ENCODE measurements at regions not wholly inside any gene's neighbourhood (a gene's known extent, or its start where the extent isn't known, plus 50 kb on each side); places are given as distances from the start of the nearest gene placed in this dataset.
A peak's percentile ranks its signal among the peaks of the same experiment; 100 is the strongest.

- no peak for TF ChIP-seq CTCF (IDR thresholded peaks at IDR 0.05; ENCODE audit: insufficient read depth, low read depth, low read length)
- no peak overlapping the region for H3K4me3 ChIP-seq (ENCODE audit: low read depth, low read length)
- no peak for DNase-seq (ENCODE audit: low read depth)
Measured at GRCh38 chr5:113804264-113804663, 290.8 kb downstream of the YTHDC2 start.

GRCh38 chr5:113804943-113805342, 291.4 kb downstream of the YTHDC2 start:
- DNase-seq (ENCODE audit: low read depth): no peak
- no peak for TF ChIP-seq CTCF (IDR thresholded peaks at IDR 0.05; ENCODE audit: insufficient read depth, low read depth, low read length)
- H3K4me3 ChIP-seq (ENCODE audit: low read depth, low read length): no peak overlapping the region

- no peak overlapping the region for H3K4me3 ChIP-seq (ENCODE audit: low read depth, low read length)
- TF ChIP-seq CTCF (IDR thresholded peaks at IDR 0.05; ENCODE audit: insufficient read depth, low read depth, low read length): peak; percentile 43
- DNase-seq (ENCODE audit: low read depth): peak; percentile 5
Measured at GRCh38 chr5:113806250-113806649, 292.8 kb downstream of the YTHDC2 start.

- no peak for TF ChIP-seq CTCF (IDR thresholded peaks at IDR 0.05; ENCODE audit: insufficient read depth, low read depth, low read length)
- DNase-seq (ENCODE audit: low read depth): no peak
- no peak overlapping the region for H3K4me3 ChIP-seq (ENCODE audit: low read depth, low read length)
Measured at GRCh38 chr5:113806904-113807303, 293.4 kb downstream of the YTHDC2 start.

GRCh38 chr5:113807427-113807991, 294.0 kb downstream of the YTHDC2 start:
- no peak for TF ChIP-seq CTCF (IDR thresholded peaks at IDR 0.05; ENCODE audit: insufficient read depth, low read depth, low read length)
- H3K4me3 ChIP-seq (ENCODE audit: low read depth, low read length): no peak overlapping the region
- peak; percentile 2 for DNase-seq (ENCODE audit: low read depth)

- no peak for DNase-seq (ENCODE audit: low read depth)
- no peak overlapping the region for H3K4me3 ChIP-seq (ENCODE audit: low read depth, low read length)
- no peak for TF ChIP-seq CTCF (IDR thresholded peaks at IDR 0.05; ENCODE audit: insufficient read depth, low read depth, low read length)
Measured at GRCh38 chr5:113808956-113809355, 295.5 kb downstream of the YTHDC2 start.

- DNase-seq (ENCODE audit: low read depth): no peak
- no peak for TF ChIP-seq CTCF (IDR thresholded peaks at IDR 0.05; ENCODE audit: insufficient read depth, low read depth, low read length)
- H3K4me3 ChIP-seq (ENCODE audit: low read depth, low read length): no peak overlapping the region
Measured at GRCh38 chr5:113809626-113810025, 296.1 kb downstream of the YTHDC2 start.
